IPS-18a (cell line): ENCODE measurements at regions not wholly inside any gene's neighbourhood (a gene's known extent, or its start where the extent isn't known, plus 50 kb on each side); places are given as distances from the start of the nearest gene placed in this dataset.

Source experiments
- H3K27ac ChIP-seq: one replicate; pipeline ENCODE4 v1.5.1; 2013; ENCODE audit warnings: low read length
- H3K27me3 ChIP-seq: one replicate; pipeline ENCODE4 v1.6.1; 2013; ENCODE audit warnings: mild to moderate bottlenecking, low read length; ENCODE audit not compliant: control insufficient read depth, insufficient read depth
- H3K36me3 ChIP-seq: one replicate; pipeline ENCODE4 v1.6.1; 2013; ENCODE audit warnings: low read depth, low read length; ENCODE audit not compliant: control insufficient read depth
- H3K4me1 ChIP-seq: one replicate; pipeline ENCODE4 v1.6.1; 2013; ENCODE audit warnings: low read depth, low read length; ENCODE audit not compliant: control insufficient read depth
- H3K4me3 ChIP-seq: one replicate; pipeline ENCODE4 v1.5.1; 2013; ENCODE audit warnings: low read length
- H3K9ac ChIP-seq: one replicate; pipeline ENCODE4 v1.6.1; 2013; ENCODE audit warnings: mild to moderate bottlenecking, low read length, moderate library complexity
- H3K9me3 ChIP-seq: one replicate; pipeline ENCODE4 v1.6.1; 2013; ENCODE audit warnings: low read depth, low read length; ENCODE audit not compliant: control insufficient read depth

DNA sequence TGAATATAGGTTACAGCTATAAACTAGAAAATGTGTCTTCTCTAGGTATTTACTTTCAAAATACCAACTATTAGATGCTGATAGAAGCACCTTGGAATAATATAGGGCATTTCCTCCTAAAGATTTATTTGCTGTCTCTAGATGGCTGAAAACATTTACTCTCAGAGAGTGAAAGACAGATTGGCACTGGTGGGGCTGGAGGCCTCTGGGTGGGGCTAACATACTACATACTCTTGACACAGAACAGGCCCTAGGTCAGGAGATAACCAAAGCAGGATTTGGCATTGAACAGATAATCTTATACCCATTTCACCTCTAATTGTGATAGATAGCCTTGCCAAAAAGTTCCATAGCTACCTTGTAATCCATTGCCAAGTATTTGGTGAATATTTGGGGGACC lies 253.3 kb upstream of the TBC1D5 start:
- no peaks in the 10 kb centered on the region for H3K36me3 ChIP-seq
- no peaks in the 10 kb centered on the region for H3K27me3 ChIP-seq
- H3K4me1 ChIP-seq = no peaks in the 10 kb centered on the region
- H3K9ac ChIP-seq = no peak overlapping the region
- H3K9me3 ChIP-seq = no peaks in the 10 kb centered on the region
- H3K27ac ChIP-seq = no peak overlapping the region
- H3K4me3 ChIP-seq = no peak overlapping the region

DNA sequence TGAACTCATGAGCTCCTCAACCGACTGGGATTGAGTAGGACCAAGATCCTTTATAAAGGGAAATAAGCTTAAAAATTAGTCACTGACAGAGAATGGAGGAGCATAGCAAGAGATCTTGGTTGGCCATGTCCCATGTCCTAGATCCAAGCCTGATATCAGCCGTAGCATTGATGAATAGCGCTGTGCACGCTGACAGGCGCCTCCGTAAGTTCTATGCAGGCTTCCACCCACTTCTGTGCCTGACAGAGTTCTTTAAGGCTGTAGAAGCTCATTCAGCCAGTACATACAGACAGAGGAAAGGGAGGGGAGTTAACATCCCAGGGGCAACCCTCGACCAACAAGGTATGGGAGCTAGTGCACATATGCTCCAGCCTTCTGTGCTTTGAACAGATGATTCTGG lies 251.7 kb upstream of the TBC1D5 start:
- H3K4me1 ChIP-seq = no peaks in the 10 kb centered on the region
- no peaks in the 10 kb centered on the region for H3K27me3 ChIP-seq
- no peaks in the 10 kb centered on the region for H3K36me3 ChIP-seq
- H3K9me3 ChIP-seq = no peaks in the 10 kb centered on the region
- H3K4me3 ChIP-seq = no peak overlapping the region
- H3K9ac ChIP-seq = no peak overlapping the region
- H3K27ac ChIP-seq = no peak overlapping the region

DNA sequence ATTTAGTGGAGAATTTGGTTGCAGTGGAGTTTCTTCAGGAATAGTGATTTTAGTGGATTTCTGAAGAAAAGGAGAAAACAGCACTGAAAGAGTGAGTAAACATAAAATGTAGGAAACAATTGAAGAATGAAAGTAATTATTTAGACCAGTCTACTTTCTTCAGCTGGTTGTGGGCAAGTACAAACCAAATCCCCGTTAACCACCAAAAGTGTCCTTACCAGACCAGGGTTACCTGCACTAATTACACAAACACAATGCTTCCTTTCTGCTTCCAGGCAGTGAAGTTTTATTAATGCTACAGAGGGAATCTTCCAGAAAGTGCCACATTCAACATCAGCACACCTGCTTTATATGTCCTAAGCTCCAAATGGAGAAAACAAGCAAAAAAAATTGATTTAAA lies 248.0 kb upstream of the TBC1D5 start:
- H3K4me3 ChIP-seq = no peak overlapping the region
- no peak overlapping the region for H3K9ac ChIP-seq
- no peak overlapping the region for H3K27ac ChIP-seq
- H3K9me3 ChIP-seq = no peaks in the 10 kb centered on the region
- no peaks in the 10 kb centered on the region for H3K4me1 ChIP-seq
- H3K36me3 ChIP-seq = no peaks in the 10 kb centered on the region
- no peaks in the 10 kb centered on the region for H3K27me3 ChIP-seq

DNA sequence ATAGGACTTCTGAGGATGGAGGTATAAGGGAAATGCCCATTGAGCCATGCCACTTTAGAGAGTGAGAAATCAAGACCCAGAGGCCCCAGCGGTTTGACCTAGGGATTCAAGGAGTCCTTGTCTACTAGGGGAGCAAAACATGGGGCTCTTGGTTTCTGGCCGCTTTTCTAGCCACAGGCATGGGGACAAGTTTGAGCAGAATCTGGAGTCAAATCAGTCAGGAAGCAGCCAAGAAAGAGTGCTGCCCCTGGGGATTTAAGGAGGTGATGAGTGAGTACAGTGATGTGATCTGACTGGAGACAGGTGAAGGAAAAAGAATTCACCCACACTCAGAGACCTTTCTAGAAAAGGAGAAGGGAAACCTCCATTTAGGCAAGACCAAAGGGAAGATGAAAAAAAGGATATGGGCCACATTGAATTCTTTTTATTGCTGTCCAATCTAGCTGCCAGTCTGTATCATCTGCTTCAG lies 244.0 kb upstream of the TBC1D5 start:
- Histone ChIP-seq H3K9me3 (no peaks in the 10 kb centered on the region), H3K36me3 (no peaks in the 10 kb centered on the region), H3K4me3 (no peak overlapping the region), H3K27ac (no peak overlapping the region), H3K4me1 (no peaks in the 10 kb centered on the region), H3K27me3 (no peaks in the 10 kb centered on the region), H3K9ac (no peak overlapping the region)

DNA sequence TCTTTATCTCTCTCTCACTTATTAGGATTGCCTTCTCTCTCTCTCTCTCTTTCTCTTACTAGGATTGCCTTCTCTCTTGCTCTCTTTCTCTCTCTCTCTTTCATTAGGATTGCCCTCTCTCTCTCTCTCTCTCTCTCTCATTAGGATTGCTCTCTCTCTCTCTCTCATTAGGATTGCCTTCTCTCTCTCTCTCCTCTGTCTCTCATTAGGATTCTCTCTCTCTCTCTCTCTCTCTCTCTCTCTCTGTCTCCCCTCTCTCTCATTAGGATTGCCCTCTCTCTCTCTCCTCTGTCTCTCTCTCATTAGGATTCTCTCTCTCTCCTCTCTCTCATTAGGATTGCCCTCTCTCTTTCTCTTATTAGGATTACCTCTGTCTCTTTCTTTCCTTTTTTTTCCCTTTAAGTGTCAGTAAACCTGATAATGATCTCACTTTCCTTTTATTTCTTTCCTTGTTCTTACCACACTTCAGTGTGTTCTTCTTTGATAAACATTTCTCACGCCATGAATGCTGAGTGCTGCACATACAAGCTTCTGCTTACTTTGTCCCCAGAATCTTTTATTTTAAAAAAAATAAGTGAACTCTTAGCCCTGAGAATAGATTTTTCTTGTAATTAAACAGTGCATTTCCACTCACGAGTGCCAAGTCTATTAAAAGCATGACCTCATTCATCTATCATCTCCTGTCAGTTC lies 243.4 kb upstream of the TBC1D5 start:
- Histone ChIP-seq H3K36me3 (no peaks in the 10 kb centered on the region), H3K27ac (no peak overlapping the region), H3K9me3 (no peaks in the 10 kb centered on the region), H3K9ac (no peak overlapping the region), H3K4me1 (no peaks in the 10 kb centered on the region), H3K4me3 (no peak overlapping the region), H3K27me3 (no peaks in the 10 kb centered on the region)

DNA sequence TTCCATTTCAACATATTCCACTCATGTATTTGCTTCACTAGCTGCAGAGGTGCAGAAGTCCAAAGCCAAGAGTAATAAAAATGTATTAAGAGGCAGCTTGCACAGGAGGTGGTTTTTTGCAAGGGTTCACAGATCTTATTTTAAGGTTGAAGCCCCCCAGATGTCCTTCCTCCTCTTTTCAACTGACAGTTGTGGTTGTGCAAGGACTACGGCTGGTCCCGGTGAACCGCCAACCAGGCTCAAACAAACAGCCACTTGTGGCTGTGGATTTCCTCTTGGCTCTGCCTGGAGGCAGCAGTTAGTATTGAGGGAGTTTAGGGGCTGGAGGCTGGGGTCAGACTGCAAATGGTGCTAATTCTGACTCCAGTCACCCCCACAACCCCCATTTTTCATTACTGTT lies 240.7 kb upstream of the TBC1D5 start:
- H3K27ac ChIP-seq = no peak overlapping the region

DNA sequence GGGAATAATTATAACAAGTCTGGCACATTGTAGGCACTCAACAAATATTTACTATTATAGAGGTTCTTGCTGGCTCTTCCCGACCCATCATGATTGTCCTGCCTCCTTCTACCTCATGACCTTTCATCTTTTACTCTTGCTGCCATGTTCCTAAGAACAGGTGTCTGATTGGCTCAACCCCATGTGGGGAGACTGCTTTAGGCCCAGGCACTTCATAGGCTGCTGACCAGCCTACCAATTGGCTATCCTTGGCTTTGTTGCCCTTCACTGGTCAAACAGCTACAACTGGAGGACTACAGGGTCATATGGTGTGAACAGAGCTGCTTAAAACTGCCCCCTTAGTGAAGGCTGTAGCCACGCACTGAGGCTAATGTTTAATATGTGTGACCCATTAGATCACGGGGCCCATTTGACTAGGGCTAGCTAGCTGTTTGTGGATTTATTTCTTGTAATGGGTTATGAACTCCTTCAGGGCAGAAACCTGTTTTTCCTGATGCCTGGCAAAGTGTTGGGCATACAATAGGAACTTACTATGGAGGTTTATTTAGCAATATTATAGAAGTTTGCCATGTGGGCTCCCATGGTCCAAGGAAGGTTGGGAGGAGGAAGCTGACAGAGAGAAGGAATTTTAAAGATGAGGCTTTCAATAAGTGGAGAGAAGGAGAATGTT lies 239.9 kb upstream of the TBC1D5 start:
- no peaks in the 10 kb centered on the region for H3K36me3 ChIP-seq
- no peaks in the 10 kb centered on the region for H3K9me3 ChIP-seq
- H3K27me3 ChIP-seq = no peaks in the 10 kb centered on the region
- H3K27ac ChIP-seq = no peak overlapping the region
- H3K4me3 ChIP-seq = no peak overlapping the region
- no peaks in the 10 kb centered on the region for H3K4me1 ChIP-seq
- no peak overlapping the region for H3K9ac ChIP-seq

More for the DNA sequence above, 240.7 kb upstream of the TBC1D5 start:
- no peaks in the 10 kb centered on the region for H3K36me3 ChIP-seq
- no peaks in the 10 kb centered on the region for H3K9me3 ChIP-seq
- no peaks in the 10 kb centered on the region for H3K27me3 ChIP-seq
- no peak overlapping the region for H3K9ac ChIP-seq
- H3K4me3 ChIP-seq = no peak overlapping the region
- no peaks in the 10 kb centered on the region for H3K4me1 ChIP-seq

DNA sequence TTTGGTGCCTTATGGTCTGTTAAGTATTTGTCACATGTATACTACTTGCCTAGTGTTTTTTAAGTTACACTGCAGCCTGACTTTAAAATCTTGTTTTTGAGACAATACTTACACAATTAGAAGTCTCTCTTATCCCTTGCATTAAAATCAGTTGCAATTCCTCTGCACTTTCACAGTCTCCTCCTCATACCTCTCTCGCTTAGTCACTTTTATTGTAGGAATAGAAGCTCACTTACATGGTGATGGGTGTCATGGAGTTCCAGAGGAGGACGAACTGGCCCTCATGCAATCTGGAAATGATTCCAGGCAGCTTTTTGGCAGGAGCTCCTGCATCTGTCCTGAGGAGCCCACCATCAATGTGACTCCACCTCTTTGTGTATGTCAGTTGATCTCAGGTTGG lies 238.4 kb upstream of the TBC1D5 start:
- Histone ChIP-seq H3K27ac (no peak overlapping the region), H3K9me3 (no peaks in the 10 kb centered on the region), H3K36me3 (no peaks in the 10 kb centered on the region), H3K27me3 (no peaks in the 10 kb centered on the region), H3K4me3 (no peak overlapping the region), H3K9ac (no peak overlapping the region), H3K4me1 (no peaks in the 10 kb centered on the region)

DNA sequence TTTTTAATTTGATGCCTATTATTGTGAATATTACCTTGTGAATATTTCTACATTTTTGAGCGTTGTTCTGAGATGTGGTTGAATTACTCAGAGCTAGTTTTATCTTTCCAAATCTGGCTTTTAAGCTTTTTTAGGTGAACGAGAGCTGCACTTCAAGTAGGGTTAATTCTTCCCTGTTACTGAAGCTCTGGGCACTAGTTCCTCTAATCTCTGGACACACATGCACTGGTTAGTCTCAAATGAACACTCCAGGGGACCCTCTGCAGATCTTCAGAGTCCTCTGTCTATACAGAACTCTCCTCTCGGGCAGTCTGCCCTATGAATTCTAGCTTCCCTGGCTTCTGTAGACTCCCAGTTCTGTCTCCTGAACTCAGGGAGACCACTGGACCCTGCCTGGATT lies 237.5 kb upstream of the TBC1D5 start:
- Histone ChIP-seq H3K4me3 (no peak overlapping the region), H3K27me3 (no peaks in the 10 kb centered on the region), H3K36me3 (no peaks in the 10 kb centered on the region), H3K27ac (no peak overlapping the region), H3K9me3 (no peaks in the 10 kb centered on the region), H3K4me1 (no peaks in the 10 kb centered on the region), H3K9ac (no peak overlapping the region)

DNA sequence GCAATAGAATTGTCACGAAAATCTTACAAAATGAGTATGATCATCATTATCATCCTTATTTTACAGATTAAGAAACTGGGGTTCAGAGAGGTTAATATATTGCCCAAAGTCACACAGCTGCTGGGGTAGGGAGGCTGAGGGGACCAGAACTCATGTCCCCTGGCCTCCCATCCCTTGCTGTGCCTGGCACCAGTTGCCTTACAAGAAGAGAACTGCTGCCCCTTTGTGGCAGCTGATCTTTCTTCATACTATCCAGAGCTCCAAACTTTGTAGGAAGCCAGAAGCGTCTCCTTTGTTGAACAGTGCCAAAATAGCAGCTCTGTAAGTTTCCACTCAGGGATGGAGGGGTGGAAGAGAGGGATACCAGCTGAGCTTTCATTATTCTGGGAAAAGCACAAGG lies 236.8 kb upstream of the TBC1D5 start:
- no peak overlapping the region for H3K27ac ChIP-seq

DNA sequence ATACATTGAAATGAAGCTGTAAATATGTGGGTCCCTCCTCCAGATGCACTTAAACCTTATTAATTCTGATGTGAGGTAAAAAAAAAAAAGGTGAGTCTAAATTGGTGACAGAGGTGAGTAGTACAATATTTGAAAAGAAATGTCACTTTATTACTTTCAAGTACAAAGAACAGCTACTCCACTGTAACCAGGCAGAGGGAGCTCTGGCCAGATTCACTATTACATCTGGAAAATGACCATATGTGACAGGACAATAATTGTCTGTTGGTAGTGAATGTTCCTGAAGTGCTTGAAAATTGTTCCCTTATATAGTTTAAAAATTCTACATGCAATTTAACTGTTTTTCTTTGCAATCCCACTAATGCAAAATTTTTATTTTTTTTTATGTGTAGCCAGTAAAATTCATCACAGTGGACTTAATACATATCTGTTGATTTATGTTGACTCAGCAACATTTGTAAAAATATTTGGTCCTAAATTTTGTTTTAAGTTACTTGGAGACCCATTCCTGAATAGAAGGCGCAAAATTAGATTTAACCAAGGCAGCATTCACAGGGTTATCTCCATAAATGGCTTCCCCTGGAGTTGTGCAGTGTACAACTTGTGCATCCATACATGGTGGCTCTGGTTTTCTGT lies 231.9 kb upstream of the TBC1D5 start:
- no peak overlapping the region for H3K27ac ChIP-seq
- H3K36me3 ChIP-seq = no peaks in the 10 kb centered on the region
- H3K27me3 ChIP-seq = no peaks in the 10 kb centered on the region
- no peak overlapping the region for H3K4me3 ChIP-seq
- H3K9ac ChIP-seq = no peak overlapping the region
- no peaks in the 10 kb centered on the region for H3K4me1 ChIP-seq
- no peaks in the 10 kb centered on the region for H3K9me3 ChIP-seq

More for the DNA sequence above, 236.8 kb upstream of the TBC1D5 start:
- Histone ChIP-seq H3K36me3 (no peaks in the 10 kb centered on the region), H3K9ac (no peak overlapping the region), H3K9me3 (no peaks in the 10 kb centered on the region), H3K4me3 (no peak overlapping the region), H3K4me1 (no peaks in the 10 kb centered on the region), H3K27me3 (no peaks in the 10 kb centered on the region)
